NB4 (cell line): ENCODE measurements at regions not wholly inside any gene's neighbourhood (a gene's known extent, or its start where the extent isn't known, plus 50 kb on each side); places are given as distances from the start of the nearest gene placed in this dataset.

Experiments
- DNase-seq: peaks from one replicate; pipeline ENCODE4 v3.0.0; 2010; ENCODE audit warnings: low read depth
- H3K4me3 ChIP-seq: one replicate; pipeline ENCODE4 v1.5.1; 2011; ENCODE audit warnings: mild to moderate bottlenecking, low read depth, low read length, moderate library complexity
- MYC ChIP-seq: IDR thresholded peaks from 2 replicates; pipeline ENCODE4 v1.6.1; 2011; ENCODE audit warnings: low read depth, low read length
- POLR2A ChIP-seq: IDR thresholded peaks from 2 replicates; pipeline ENCODE4 v1.6.1; 2011; ENCODE audit warnings: mild to moderate bottlenecking; ENCODE audit not compliant: insufficient read length; ENCODE audit errors: extremely low read depth
- TF ChIP-seq, protein P1 (sequence below): IDR thresholded peaks from one replicate; pipeline ENCODE4 v1.5.1; 2012; ENCODE audit warnings: low read depth, low read length
- TF ChIP-seq, protein P2 (sequence below): IDR thresholded peaks from 2 replicates; pipeline ENCODE4 v1.6.1; 2011; ENCODE audit warnings: low read depth, low read length

DNA sequence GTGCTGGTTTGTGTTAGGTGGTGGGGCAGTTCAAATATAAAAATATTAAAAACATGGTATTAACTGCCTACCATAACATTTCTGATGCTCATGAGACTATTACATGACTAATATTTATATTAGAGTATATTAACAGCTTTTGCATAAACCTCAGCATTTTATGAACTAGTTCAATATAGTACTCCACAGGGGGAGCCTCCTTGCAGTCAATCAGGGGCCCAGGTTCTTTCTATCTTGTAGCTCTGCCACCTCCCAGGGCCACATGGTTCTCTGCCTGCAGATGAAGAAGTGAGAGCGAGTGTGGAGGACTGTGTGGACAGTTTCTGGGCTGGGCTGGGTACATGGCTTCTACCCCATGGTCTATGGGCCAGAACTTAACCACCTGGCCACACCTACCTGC lies 159.5 kb downstream of the RPS24 start:
- no peak overlapping the region for H3K4me3 ChIP-seq
- TF ChIP-seq, protein P1, sequence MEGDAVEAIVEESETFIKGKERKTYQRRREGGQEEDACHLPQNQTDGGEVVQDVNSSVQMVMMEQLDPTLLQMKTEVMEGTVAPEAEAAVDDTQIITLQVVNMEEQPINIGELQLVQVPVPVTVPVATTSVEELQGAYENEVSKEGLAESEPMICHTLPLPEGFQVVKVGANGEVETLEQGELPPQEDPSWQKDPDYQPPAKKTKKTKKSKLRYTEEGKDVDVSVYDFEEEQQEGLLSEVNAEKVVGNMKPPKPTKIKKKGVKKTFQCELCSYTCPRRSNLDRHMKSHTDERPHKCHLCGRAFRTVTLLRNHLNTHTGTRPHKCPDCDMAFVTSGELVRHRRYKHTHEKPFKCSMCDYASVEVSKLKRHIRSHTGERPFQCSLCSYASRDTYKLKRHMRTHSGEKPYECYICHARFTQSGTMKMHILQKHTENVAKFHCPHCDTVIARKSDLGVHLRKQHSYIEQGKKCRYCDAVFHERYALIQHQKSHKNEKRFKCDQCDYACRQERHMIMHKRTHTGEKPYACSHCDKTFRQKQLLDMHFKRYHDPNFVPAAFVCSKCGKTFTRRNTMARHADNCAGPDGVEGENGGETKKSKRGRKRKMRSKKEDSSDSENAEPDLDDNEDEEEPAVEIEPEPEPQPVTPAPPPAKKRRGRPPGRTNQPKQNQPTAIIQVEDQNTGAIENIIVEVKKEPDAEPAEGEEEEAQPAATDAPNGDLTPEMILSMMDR: no peak
- TF ChIP-seq, protein P2, sequence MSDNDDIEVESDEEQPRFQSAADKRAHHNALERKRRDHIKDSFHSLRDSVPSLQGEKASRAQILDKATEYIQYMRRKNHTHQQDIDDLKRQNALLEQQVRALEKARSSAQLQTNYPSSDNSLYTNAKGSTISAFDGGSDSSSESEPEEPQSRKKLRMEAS: no peak
- TF ChIP-seq MYC (no peak), POLR2A (no peak)
- DNase-seq: no peak

DNA sequence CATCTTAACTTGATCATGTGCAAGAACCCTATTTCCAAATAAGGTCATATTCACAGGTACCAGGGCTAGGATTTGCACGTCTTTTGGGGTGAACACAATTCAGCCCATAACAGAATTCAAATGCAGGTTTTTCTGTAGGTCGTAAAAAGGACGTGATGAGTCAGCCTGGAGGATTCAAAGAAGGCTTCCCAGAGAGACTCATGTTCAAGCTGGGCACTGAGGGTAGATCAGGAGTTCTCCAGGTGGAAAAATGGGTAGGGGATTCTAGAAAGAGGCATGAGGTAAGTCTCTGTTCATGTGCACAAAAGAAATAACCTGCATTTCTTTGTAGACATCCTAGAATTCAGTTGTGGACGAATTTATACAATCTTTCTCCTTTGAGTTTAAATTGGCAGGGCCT lies 160.4 kb downstream of the RPS24 start:
- DNase-seq: no peak

DNA sequence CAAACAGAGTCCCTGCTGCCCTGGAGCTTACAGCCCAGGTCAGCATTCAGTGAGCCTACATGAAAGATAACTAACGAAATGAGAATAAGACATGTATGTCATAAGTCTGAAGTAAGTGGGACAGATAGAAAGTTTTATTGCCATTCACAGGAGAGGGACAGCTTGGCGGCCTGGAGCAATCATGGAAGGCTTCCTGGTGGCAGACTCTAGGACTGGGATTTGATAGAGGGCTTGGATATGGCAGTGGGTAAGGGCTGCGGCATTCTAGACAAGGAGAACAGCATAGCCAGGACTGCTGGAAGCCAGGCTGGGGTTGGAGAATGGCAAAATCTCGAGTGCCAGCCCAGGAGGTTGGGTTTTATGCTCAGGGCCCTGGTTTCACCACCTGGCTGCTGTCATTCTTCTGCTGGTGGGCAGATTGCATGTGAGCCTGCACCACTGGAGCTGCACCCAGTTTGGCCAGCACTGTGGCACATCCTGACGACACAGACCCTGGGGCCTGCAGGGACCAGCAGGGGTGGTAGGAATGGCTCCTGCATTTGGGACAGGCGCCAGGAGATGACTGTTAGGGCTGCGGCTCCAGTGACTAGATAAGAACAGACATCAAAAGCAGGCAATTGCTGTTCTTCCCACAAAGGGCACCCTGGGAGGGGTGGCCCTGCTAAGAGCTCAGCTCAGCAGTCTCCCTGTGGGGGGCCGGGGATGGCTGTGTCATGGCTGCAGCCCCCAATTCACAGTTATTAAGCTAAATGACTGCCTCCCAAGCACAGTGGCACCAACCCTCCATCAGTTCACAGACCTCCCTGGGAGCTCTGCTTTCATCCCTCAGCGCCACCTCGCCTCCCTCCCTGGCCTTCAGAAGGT lies 161.1 kb downstream of the RPS24 start:
- no peak for DNase-seq
- TF ChIP-seq MYC (no peak), POLR2A (no peak)
- TF ChIP-seq, protein P1: no peak
- TF ChIP-seq, protein P2: no peak
- no peak overlapping the region for H3K4me3 ChIP-seq

More for the DNA sequence above, 160.4 kb downstream of the RPS24 start:
- H3K4me3 ChIP-seq: no peak overlapping the region
- TF ChIP-seq MYC (no peak), POLR2A (no peak)
- TF ChIP-seq, protein P2: no peak
- TF ChIP-seq, protein P1: no peak

DNA sequence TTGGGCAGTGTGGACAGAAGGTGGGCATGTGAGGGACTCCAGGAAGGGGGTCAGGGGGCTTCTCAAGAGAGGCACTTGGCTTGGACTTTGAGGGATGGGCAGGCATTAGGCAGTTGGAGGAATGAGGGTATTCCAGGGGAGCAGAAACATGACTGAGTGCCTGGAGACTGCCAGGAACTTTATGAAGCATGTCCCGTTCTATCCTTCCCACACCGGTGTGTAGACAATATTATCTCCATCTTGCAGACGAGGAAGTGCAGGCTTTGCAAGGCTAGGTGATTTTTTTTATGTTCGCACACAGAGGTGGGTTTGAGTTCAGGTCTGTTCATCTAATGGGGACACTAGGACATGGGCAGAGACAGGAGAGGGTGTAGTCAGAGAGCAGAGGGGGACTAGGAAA lies 162.7 kb downstream of the RPS24 start:
- TF ChIP-seq, protein P2: no peak
- TF ChIP-seq POLR2A (no peak), MYC (no peak)
- TF ChIP-seq, protein P1: no peak
- DNase-seq: no peak

DNA sequence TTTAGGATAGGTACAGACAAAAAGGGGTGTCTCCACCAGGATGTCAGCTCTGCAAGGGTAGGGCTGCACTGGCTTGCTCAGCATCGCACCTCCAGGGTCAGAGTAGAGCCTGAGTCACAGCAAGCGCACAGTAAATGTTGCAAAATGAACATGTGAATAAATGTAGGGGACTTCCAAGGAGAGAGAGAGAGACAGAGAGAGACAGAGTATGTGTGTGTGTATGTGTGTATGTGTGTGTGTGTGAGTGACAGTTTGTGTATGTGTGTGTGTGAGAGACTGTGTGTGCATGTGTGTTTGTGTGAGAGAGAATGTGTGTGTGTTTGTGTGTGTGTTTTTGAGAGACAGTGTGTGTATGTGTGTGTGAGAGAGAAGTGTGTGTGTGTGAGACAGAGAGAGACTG lies 163.3 kb downstream of the RPS24 start:
- TF ChIP-seq, protein P2: no peak
- TF ChIP-seq POLR2A (no peak), MYC (no peak)
- TF ChIP-seq, protein P1: no peak
- no peak for DNase-seq
- no peak overlapping the region for H3K4me3 ChIP-seq

More for the DNA sequence above, 162.7 kb downstream of the RPS24 start:
- H3K4me3 ChIP-seq: no peak overlapping the region
